GM23338 (cell line): ENCODE measurements at regions not wholly inside any gene's neighbourhood (a gene's known extent, or its start where the extent isn't known, plus 50 kb on each side); places are given as distances from the start of the nearest gene placed in this dataset.

Experiments
- ATAC-seq: fragments of 200-7000 bp; cut with Tn5 transposase; 3 replicates; pipeline ENCODE4 v1.9.1; 2020
- DNase-seq: peaks from one replicate; pipeline ENCODE4 v3.0.0-alpha.2; 2015; ENCODE audit warnings: low spot score
- H2AFZ ChIP-seq: fragments of 200-600 bp; sonication (generic); 2 replicates; pipeline ENCODE4 v1.8.0; 2016; ENCODE audit warnings: antibody characterized with exemption, mild to moderate bottlenecking, moderate library complexity
- H3F3A ChIP-seq: fragments of 200-600 bp; sonication (generic); replicated peaks from 2 replicates; pipeline ENCODE4 v1.8.0; 2017; ENCODE audit warnings: antibody characterized with exemption, mixed run types, low read depth
- H3K27ac ChIP-seq: fragments of 200-600 bp; sonication (generic); 2 replicates; pipeline ENCODE4 v1.6.1; 2016; ENCODE audit warnings: low read depth
- H3K27me3 ChIP-seq: fragments of 200-600 bp; sonication (generic); 2 replicates; pipeline ENCODE4 v1.8.0; 2016; ENCODE audit warnings: mild to moderate bottlenecking, mixed run types, moderate library complexity; ENCODE audit not compliant: insufficient read depth
- H3K36me3 ChIP-seq: fragments of 200-600 bp; sonication (generic); 2 replicates; pipeline ENCODE4 v1.8.0; 2016; ENCODE audit warnings: mild to moderate bottlenecking; ENCODE audit not compliant: insufficient read depth
- H3K4me1 ChIP-seq: fragments of 200-600 bp; sonication (generic); 2 replicates; pipeline ENCODE4 v1.8.0; 2016; ENCODE audit warnings: mild to moderate bottlenecking, moderate library complexity; ENCODE audit not compliant: insufficient read depth
- H3K4me2 ChIP-seq: fragments of 200-600 bp; sonication (generic); 2 replicates; pipeline ENCODE4 v1.7.1; 2017; ENCODE audit warnings: mixed run types
- H3K4me3 ChIP-seq: fragments of 200-600 bp; sonication (generic); 2 replicates; pipeline ENCODE4 v1.6.1; 2016; ENCODE audit warnings: mixed run types
- H3K79me2 ChIP-seq: fragments of 200-600 bp; sonication (generic); replicated peaks from 2 replicates; pipeline ENCODE4 v1.8.0; 2017; ENCODE audit warnings: mild to moderate bottlenecking; ENCODE audit not compliant: insufficient read depth
- H3K9me2 ChIP-seq: fragments of 200-600 bp; sonication (generic); 2 replicates; pipeline ENCODE4 v1.8.0; 2017; ENCODE audit not compliant: insufficient read depth
- H4K20me1 ChIP-seq: fragments of 200-600 bp; sonication (generic); replicated peaks from 2 replicates; pipeline ENCODE4 v1.8.0; 2017; ENCODE audit warnings: mild to moderate bottlenecking; ENCODE audit not compliant: insufficient read depth
- H3K27ac Mint-ChIP-seq: 2 replicates; pipeline ENCODE4 v1.8.0; 2020; ENCODE audit warnings: inconsistent platforms, mild to moderate bottlenecking, moderate library complexity, mixed read lengths
- H3K27me3 Mint-ChIP-seq: 3 replicates; pipeline ENCODE4 v1.8.0; 2022; ENCODE audit warnings: low read depth, mild to moderate bottlenecking, moderate library complexity, mixed read lengths, inconsistent platforms; ENCODE audit not compliant: insufficient read depth, poor library complexity
- H3K36me3 Mint-ChIP-seq: 3 replicates; pipeline ENCODE4 v1.8.0; 2021; ENCODE audit warnings: low read depth, mild to moderate bottlenecking, inconsistent platforms, moderate library complexity, mixed read lengths
- H3K4me1 Mint-ChIP-seq: 3 replicates; pipeline ENCODE4 v1.8.0; 2020; ENCODE audit warnings: mild to moderate bottlenecking, inconsistent platforms, mixed read lengths
- H3K4me3 Mint-ChIP-seq: 3 replicates; pipeline ENCODE4 v1.8.0; 2021; ENCODE audit warnings: moderate library complexity, mild to moderate bottlenecking, inconsistent platforms, mixed read lengths
- H3K9me3 Mint-ChIP-seq: 3 replicates; pipeline ENCODE4 v1.8.0; 2020; ENCODE audit warnings: moderate library complexity, mild to moderate bottlenecking, inconsistent platforms, mixed read lengths
- CREB1 ChIP-seq: fragments of 250-450 bp; sonication (Bioruptor Pico); IDR thresholded peaks from 2 replicates; pipeline ENCODE4 v1.5.0; 2020; ENCODE audit warnings: low read depth, mild to moderate bottlenecking, moderate library complexity
- CTCF ChIP-seq, 2 experiments: fragments of 200-600 bp in 1 of 2; sonication (generic) in 1 of 2; conservative IDR thresholded peaks; 2 replicates each; pipeline versions ENCODE4 v1.5.1 to v1.6.1; 2016 to 2017; ENCODE audit warnings: antibody characterized with exemption in 2 of 2, low read depth in 2 of 2, mild to moderate bottlenecking in 2 of 2, moderate library complexity in 1 of 2
- EZH2 ChIP-seq: fragments of 200-600 bp; sonication (generic); IDR thresholded peaks from one replicate; pipeline ENCODE4 v1.8.0; 2017; ENCODE audit warnings: antibody characterized with exemption, mild to moderate bottlenecking, low read depth; ENCODE audit not compliant: unreplicated experiment
- POLR2AphosphoS5 ChIP-seq: IDR thresholded peaks from 2 replicates; pipeline ENCODE4 v1.6.1; 2016; ENCODE audit warnings: antibody characterized with exemption, low read depth
- ZNF114 ChIP-seq: fragments of 250-450 bp; sonication (Bioruptor Pico); IDR thresholded peaks from 2 replicates; pipeline ENCODE4 v1.5.0; 2020; ENCODE audit warnings: mild to moderate bottlenecking, moderate library complexity
- ZNF331 ChIP-seq: fragments of 250-450 bp; sonication (Bioruptor Pico); IDR thresholded peaks from 2 replicates; pipeline ENCODE4 v1.5.0; 2020; ENCODE audit warnings: low read depth, mild to moderate bottlenecking, moderate library complexity
- TF ChIP-seq, protein P1 (sequence below): IDR thresholded peaks from one replicate; pipeline ENCODE4 v1.6.1; 2018; ENCODE audit warnings: antibody characterized with exemption; ENCODE audit not compliant: unreplicated experiment
- TF ChIP-seq, protein P2 (sequence below): fragments of 250-450 bp; sonication (Bioruptor Pico); IDR thresholded peaks from 2 replicates; pipeline ENCODE4 v1.5.0; 2020; ENCODE audit warnings: mild to moderate bottlenecking, moderate library complexity

DNA sequence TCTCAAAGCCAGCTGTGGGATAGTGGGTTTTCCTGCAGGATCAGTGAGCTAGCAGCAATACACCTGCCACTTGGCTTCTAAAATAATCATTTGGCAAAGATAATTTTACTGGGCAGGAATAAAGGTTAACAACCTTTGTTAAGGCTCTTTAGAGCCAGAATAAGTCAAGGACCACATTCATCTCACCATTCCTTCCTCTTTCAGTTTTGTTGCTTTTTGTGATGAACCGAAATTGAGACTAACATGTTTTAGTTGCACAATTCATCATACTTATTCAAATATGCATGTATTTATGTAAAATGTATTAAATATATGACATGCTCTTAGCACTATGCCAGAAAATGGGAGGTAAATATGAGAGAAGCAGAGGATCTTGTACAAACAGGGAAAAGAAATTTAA lies 824.4 kb upstream of the TYRP1 start:
- Histone ChIP-seq H3K36me3 (no peaks in the 10 kb centered on the region), H3K27ac (no peak overlapping the region), H3F3A (no peaks in the 10 kb centered on the region), H3K27me3 (no peaks in the 10 kb centered on the region), H3K4me1 (peaks cover 10% of the 10 kb centered on the region), H3K9me2 (no peaks in the 10 kb centered on the region), H2AFZ (no peak overlapping the region), H3K4me2 (no peak overlapping the region), H4K20me1 (no peaks in the 10 kb centered on the region), H3K79me2 (no peaks in the 10 kb centered on the region), H3K4me3 (no peak overlapping the region)
- no peaks in the 10 kb centered on the region for H3K27me3 Mint-ChIP-seq
- H3K4me1 Mint-ChIP-seq = peaks cover 7% of the 10 kb centered on the region
- no peak overlapping the region for H3K27ac Mint-ChIP-seq
- no peak overlapping the region for H3K4me3 Mint-ChIP-seq
- no peak for ATAC-seq
- no peaks in the 10 kb centered on the region for H3K9me3 Mint-ChIP-seq
- TF ChIP-seq, protein P1, sequence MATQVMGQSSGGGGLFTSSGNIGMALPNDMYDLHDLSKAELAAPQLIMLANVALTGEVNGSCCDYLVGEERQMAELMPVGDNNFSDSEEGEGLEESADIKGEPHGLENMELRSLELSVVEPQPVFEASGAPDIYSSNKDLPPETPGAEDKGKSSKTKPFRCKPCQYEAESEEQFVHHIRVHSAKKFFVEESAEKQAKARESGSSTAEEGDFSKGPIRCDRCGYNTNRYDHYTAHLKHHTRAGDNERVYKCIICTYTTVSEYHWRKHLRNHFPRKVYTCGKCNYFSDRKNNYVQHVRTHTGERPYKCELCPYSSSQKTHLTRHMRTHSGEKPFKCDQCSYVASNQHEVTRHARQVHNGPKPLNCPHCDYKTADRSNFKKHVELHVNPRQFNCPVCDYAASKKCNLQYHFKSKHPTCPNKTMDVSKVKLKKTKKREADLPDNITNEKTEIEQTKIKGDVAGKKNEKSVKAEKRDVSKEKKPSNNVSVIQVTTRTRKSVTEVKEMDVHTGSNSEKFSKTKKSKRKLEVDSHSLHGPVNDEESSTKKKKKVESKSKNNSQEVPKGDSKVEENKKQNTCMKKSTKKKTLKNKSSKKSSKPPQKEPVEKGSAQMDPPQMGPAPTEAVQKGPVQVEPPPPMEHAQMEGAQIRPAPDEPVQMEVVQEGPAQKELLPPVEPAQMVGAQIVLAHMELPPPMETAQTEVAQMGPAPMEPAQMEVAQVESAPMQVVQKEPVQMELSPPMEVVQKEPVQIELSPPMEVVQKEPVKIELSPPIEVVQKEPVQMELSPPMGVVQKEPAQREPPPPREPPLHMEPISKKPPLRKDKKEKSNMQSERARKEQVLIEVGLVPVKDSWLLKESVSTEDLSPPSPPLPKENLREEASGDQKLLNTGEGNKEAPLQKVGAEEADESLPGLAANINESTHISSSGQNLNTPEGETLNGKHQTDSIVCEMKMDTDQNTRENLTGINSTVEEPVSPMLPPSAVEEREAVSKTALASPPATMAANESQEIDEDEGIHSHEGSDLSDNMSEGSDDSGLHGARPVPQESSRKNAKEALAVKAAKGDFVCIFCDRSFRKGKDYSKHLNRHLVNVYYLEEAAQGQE = no peak
- no peak for TF ChIP-seq ZNF114 (CRISPR knock-in tag)
- no peak for TF ChIP-seq EZH2
- DNase-seq = no peak
- H3K36me3 Mint-ChIP-seq = no peaks in the 10 kb centered on the region

- Histone ChIP-seq H3K4me3 (no peak overlapping the region), H3K4me2 (no peak overlapping the region), H3K27me3 (no peaks in the 10 kb centered on the region), H2AFZ (no peak overlapping the region), H3K36me3 (no peaks in the 10 kb centered on the region), H4K20me1 (no peaks in the 10 kb centered on the region), H3K27ac (no peak overlapping the region), H3F3A (no peaks in the 10 kb centered on the region), H3K79me2 (no peaks in the 10 kb centered on the region), H3K9me2 (no peaks in the 10 kb centered on the region), H3K4me1 (peaks cover 19% of the 10 kb centered on the region)
- H3K36me3 Mint-ChIP-seq = no peaks in the 10 kb centered on the region
- DNase-seq = no peak
- H3K27me3 Mint-ChIP-seq = no peaks in the 10 kb centered on the region
- H3K9me3 Mint-ChIP-seq = no peaks in the 10 kb centered on the region
- no peak for ATAC-seq
- H3K4me1 Mint-ChIP-seq = peaks cover 17% of the 10 kb centered on the region
- no peak overlapping the region for H3K4me3 Mint-ChIP-seq
- H3K27ac Mint-ChIP-seq = no peak overlapping the region
- TF ChIP-seq ZNF331 (CRISPR knock-in tag) = no peak
- TF ChIP-seq, protein P2, sequence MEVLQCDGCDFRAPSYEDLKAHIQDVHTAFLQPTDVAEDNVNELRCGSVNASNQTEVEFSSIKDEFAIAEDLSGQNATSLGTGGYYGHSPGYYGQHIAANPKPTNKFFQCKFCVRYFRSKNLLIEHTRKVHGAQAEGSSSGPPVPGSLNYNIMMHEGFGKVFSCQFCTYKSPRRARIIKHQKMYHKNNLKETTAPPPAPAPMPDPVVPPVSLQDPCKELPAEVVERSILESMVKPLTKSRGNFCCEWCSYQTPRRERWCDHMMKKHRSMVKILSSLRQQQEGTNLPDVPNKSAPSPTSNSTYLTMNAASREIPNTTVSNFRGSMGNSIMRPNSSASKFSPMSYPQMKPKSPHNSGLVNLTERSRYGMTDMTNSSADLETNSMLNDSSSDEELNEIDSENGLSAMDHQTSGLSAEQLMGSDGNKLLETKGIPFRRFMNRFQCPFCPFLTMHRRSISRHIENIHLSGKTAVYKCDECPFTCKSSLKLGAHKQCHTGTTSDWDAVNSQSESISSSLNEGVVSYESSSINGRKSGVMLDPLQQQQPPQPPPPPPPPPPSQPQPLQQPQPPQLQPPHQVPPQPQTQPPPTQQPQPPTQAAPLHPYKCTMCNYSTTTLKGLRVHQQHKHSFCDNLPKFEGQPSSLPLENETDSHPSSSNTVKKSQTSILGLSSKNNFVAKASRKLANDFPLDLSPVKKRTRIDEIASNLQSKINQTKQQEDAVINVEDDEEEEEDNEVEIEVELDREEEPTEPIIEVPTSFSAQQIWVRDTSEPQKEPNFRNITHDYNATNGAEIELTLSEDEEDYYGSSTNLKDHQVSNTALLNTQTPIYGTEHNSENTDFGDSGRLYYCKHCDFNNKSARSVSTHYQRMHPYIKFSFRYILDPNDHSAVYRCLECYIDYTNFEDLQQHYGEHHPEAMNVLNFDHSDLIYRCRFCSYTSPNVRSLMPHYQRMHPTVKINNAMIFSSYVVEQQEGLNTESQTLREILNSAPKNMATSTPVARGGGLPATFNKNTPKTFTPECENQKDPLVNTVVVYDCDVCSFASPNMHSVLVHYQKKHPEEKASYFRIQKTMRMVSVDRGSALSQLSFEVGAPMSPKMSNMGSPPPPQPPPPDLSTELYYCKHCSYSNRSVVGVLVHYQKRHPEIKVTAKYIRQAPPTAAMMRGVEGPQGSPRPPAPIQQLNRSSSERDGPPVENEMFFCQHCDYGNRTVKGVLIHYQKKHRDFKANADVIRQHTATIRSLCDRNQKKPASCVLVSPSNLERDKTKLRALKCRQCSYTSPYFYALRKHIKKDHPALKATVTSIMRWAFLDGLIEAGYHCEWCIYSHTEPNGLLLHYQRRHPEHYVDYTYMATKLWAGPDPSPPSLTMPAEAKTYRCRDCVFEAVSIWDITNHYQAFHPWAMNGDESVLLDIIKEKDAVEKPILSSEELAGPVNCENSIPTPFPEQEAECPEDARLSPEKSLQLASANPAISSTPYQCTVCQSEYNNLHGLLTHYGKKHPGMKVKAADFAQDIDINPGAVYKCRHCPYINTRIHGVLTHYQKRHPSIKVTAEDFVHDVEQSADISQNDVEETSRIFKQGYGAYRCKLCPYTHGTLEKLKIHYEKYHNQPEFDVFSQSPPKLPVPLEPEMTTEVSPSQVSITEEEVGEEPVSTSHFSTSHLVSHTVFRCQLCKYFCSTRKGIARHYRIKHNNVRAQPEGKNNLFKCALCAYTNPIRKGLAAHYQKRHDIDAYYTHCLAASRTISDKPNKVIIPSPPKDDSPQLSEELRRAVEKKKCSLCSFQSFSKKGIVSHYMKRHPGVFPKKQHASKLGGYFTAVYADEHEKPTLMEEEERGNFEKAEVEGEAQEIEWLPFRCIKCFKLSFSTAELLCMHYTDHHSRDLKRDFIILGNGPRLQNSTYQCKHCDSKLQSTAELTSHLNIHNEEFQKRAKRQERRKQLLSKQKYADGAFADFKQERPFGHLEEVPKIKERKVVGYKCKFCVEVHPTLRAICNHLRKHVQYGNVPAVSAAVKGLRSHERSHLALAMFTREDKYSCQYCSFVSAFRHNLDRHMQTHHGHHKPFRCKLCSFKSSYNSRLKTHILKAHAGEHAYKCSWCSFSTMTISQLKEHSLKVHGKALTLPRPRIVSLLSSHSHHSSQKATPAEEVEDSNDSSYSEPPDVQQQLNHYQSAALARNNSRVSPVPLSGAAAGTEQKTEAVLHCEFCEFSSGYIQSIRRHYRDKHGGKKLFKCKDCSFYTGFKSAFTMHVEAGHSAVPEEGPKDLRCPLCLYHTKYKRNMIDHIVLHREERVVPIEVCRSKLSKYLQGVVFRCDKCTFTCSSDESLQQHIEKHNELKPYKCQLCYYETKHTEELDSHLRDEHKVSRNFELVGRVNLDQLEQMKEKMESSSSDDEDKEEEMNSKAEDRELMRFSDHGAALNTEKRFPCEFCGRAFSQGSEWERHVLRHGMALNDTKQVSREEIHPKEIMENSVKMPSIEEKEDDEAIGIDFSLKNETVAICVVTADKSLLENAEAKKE = no peak
- TF ChIP-seq POLR2AphosphoS5 = no peak
- no peak for TF ChIP-seq ZNF114 (CRISPR knock-in tag)
- TF ChIP-seq CTCF (conservative IDR thresholded peaks at IDR 0.05; ENCODE audit: low read depth in 2 of 2) = no peak
- TF ChIP-seq CREB1 (CRISPR knock-in tag) = no peak
These were observed 821.3 kb upstream of the TYRP1 start for GRCh38 chr9:11871852-11872251.
